CD1c-positive myeloid dendritic cell (primary cell): ENCODE measurements at regions not wholly inside any gene's neighbourhood (a gene's known extent, or its start where the extent isn't known, plus 50 kb on each side); places are given as distances from the start of the nearest gene placed in this dataset.
"Not testable (repeated sequence)": the region's sequence is repeated elsewhere in the genome, so short reads cannot be mapped to it uniquely, and the experiment has no call there.

ENCODE experiments used
- DNase-seq: peaks from one replicate; pipeline ENCODE4 v3.0.0-alpha.2; 2016; ENCODE audit errors: extremely low spot score

DNA sequence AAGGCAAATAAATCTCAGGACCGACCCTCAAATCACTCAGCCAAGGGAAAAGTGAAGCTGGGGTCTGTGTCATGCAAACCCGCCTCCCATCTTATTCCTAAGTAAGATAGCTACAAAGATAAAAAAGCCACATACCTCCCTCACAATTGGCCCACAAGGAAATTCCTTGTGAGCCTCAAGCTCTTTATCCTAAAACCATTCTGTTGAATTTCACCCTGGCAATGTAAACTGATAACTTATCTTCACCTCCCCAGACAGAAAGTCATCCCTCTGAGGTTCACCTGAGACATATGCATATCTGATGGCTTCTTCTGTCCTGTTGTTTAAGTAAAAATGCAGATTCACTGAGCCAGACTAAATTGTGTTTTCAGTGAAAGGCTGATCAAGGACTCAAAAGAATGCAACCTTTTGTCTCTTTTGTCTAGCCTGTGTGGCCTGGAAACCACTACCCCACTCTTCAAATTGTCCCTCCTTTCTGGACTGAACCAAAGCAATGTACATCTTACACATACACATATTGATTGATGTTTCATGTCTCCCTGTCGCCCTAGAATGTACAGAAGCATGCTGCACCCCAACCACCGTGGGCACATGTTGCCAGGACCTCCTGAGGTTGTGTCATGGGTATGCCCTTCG is 91.3 kb downstream of the MFAP3L start:
- no peak for DNase-seq

DNA sequence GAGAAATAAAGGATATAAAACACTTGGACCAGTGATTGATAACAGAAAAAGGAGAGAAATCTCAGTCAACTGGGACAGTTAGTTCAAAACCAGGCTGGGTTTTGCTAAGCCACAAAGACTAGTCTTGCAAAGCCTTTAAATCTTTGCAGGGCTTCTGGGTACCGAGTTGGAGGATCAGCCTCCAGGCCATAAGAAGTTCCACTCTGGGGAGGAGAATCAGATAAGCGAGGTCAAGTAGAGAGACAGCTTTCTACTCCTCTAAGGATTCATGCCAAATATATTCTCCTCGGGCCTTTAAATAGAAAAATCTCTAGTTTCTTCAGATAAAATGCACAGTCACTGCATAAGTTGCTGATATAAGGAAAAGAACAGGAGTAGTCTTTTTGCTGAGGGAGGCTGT is 92.7 kb downstream of the MFAP3L start:
- no peak for DNase-seq

DNA sequence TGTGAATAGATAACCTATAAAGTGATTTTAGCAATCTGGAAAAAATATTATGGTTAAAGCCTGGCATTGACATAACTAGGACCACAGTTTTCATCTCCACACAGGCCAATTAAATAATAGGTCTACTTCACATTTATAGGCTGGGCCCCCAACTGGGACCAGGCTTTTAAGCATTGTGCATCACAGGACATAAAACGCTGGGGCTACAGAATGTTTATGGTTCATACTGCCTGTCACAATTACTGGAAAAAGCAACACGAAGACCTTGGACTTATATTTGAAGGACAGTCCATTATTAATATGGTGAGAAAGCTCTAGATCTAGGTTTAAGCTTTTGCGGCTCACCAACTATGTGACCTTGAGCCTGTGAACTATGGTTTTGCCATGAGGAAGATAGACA is 94.2 kb downstream of the MFAP3L start:
- DNase-seq, result no peak

- DNase-seq, result not testable (repeated sequence)
Observed at GRCh38 chr4:169930755-169931154, 95.4 kb downstream of the MFAP3L start.

DNA sequence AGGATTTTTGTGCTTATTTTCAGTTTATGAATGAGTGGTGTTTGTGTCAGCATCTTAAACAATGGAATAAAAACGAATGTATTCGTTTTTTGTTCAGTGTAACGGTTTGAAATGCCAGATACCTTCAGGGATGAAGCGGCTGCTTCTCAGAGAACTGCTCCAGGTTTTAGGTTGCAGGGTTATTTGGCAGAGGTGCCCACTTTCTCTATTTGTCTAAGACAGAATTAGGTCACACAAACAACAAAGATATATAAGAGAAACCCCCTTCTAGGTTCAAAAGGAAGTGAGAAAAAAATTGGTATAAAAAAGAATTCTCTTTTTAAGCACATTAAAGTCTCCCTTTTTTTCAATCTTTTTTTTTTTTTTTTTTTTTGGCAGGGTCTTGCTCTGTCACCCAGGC is 98.9 kb downstream of the MFAP3L start:
- no peak for DNase-seq

DNA sequence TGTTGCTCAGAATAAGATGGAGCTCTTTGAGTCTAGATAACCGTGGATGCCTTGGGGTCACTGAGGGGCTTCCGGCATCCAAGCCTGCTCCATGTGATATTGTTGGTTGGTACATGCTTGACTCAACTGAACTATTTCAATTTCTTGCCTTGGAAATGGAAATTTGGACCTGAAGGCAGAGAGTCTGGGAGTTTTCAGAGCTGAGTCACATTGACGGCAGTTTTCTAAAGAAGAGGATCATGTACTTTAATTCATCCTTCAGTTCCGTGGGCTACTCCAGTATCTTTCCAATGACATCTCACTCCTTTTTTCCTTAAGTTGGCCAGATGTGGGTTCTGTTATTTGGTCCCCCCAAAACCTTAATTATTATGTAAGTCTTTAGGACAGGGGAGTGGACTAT is 100.5 kb downstream of the MFAP3L start:
- DNase-seq, result no peak

DNA sequence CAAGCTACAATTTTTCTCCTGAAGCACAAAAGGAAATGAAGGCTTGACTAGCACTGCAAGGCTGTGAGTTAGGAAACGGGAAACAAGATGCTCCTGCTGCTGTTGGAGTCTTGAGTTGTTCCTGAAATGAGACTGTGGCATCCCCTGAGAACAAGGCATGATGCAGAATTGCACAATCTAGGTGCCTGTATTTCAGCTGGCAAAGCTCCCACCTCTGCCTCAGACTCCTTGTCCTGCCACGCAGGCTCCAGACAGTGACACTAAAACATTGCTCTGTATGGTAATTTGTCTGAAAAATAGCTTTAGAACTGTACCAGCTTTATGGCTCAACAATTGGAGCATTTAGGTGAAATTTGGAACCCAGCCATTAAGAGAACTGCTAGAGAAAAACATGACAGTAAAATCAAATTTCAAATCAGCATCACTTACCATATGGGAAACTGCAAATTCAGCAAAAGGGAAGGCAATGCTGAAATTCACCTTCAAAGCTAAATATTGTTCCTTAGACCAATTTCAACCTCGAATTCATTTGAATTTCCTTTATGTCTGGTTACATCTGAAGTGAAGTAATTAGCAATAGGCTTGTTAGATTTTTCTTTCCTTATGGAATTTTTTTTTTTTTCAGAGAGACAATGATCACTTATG is 103.4 kb downstream of the MFAP3L start:
- DNase-seq, result peak; percentile 7

GRCh38 chr4:169921732-169922131 is 104.5 kb downstream of the MFAP3L start:
- no peak for DNase-seq

DNA sequence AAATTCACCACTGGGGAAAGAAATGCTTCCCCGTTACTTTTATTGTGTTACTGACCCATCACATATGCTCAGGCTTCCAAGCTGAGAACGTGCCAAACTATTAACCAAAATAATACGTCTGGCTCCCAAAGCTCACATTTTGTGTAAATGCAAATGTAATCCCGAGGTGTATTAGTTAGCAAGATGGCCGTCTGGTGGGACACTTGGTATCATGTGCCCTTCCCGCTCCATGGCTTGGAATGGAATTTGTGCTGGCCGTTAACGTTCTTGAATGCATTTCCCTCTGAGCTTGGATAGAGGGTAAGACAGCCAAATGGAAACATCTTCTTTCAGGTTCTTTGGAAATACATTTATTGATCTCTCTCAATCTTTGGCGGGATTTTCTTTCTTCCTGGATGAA is 105.0 kb downstream of the MFAP3L start:
- DNase-seq, result no peak

DNA sequence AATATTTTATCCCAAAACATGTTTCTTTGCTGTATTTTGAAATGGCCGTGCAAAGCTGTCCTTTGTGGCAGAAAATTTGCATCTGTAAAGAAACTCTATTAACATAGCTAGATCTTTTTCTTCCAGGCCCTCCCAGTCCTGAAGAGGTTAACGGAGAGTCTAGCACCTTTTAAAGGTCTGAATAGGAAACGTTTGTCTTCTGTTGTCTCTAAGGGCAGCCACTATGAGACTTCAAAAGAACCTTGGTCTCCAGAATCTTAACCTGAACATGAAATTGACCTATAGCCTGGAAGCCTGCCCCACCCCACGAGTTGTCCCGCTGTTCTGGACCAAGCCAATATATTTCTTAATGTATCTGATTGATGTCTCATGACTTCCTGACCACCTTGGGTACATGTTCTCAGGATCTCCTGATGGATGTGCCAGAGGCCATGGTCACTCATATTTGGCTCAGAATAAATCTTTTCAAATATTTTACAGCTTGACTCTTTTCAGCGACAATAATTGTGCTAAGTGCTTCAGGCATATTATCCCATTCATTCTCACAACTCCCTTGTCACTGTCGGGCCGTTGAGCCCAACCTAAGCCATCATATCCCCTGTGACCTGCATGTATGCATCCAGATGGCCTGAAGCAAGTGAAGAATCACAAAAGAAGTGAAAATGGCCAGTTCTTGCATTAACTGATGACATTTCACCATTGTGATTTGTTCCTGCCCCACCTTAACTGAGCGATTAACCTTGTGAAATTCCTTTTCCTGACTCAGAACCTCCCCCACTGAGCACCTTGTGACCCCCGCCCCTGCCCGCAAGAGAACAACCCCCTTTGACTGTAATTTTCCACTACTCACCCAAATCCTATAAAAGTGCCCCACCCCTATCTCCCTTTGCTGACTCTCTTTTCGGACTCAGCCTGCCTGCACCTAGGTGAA is 106.7 kb downstream of the MFAP3L start:
- DNase-seq, result not testable (repeated sequence)

DNA sequence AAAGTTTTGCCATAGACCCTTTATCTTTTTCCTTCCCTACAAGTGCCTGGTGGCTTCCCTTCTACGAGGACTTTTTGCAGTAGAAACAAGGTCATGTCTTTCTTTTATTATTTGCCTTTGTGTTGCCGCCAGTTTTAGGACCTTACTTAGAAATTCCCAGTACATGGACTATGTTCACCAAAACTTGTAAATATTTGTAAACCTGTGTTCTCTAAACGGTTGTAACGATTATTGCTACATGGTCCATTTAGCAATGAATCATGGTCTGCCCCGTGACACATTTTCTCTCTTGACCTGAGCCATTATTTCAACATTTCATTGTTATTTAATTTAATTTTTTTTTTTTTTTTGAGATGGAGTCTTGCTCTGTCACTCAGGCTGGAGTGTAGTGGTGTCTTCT is 110.7 kb downstream of the MFAP3L start:
- DNase-seq, result no peak

DNA sequence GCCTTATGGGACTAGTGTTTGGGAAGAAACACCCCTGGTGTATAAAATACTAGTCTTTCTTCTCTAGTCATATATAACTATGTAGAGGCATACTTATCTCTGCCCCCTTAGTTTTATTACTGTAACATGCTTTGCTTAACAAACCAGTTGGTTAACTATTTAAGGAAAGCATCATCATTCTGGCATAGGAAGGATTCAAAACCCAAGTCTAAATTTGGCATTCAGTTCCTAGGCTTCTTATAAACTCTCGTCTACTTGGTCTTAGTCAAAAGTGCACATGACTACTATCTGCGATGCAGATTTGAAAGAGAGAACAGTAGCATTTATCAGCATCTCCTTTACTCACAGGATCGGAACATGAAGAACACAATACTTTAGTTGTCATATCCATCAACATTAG is 111.3 kb downstream of the MFAP3L start:
- no peak for DNase-seq

DNA sequence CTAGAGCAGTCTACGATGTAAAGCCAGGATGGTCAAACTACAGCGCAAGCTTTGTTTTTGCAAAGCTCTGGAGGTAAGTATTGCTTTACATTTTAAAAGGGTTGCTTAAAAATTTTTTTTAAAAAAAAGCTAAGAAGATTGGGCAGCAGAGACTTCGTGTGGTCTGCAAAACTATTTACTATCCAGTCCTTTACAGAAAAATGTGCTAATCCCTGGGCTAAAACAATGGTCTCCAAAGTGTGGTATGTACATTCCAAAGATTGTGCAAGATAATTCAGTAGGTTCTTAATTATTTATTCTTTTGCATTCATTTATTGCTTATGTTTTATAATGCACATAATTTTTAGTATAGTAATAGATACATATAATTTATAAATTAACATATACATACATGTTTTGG is 113.2 kb downstream of the MFAP3L start:
- DNase-seq, result no peak

DNA sequence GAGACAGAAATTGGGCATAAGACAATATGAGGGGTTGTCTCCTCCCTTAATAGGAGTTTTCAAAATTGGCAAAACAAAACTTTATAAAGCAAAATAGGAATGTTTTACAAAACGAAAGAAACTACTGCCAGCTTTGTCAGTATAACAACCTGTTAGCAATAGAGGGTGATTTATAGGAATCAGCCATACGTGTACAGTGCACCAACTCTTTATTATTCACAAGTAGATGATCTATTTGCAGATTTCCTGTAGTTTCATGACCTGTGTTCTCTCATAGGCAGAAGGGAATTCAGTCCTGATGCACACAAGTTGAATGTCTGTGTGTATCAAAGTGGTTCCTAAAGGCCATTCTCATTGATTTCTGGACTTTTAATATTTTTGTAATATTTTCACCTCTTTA is 116.3 kb downstream of the MFAP3L start:
- no peak for DNase-seq

DNA sequence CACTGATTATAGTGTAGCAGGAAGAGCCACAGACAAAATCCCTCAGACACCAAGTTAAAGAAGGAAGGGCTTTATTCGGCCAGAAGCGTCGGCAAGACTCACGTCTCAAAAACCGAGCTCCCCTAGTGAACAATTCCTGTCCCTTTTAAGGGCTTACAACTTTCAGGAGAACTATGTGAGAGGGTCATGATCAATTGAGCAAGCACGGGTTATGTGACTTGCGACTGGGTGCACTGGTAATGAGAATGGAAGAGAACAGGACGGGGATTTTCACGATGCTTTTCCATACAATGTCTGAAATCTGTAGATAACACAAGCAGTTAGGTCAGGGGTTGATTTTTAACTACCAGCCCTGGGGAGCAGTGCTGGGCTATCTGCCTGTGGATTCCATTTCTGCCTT is 116.7 kb downstream of the MFAP3L start:
- DNase-seq, result no peak

DNA sequence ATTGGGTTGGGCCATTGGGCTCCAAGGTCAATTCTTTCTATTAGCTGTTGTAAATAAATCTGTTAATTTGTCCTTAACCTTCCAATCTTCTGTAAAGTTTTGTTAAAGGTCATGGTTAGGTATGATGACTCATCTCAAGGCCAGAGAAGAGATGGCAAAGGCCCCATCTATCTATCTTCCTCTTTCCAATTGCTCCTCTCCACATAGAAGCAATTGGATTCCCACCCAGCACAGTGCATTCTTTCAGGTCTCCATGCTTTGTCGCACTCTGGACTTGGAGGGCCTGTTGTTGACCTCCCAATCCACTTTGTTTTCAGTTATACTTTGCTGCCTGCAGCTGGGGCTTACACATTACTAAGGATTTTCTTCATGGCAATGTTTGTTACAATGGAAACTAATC is 118.5 kb downstream of the MFAP3L start:
- DNase-seq, result no peak

DNA sequence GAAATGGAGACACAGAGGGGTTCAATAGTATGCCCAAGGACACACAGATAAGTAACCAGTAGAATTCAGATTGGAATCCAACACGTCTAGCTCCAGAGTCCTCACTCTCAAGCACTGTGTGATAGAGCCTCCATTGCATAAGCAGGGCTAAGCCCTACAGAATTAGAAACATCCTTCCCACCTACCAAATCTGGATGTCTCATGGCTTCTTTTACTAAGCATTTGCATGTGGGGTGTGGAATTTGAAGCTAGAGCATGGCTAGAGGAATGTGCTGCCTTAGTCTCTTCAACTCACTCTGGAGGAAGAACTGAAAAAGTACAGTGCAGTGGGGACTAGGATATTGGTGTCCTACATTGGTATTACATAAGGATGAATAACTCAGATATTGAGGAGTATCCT is 119.4 kb downstream of the MFAP3L start:
- DNase-seq, result no peak

GRCh38 chr4:169906104-169906503 is 120.1 kb downstream of the MFAP3L start:
- no peak for DNase-seq

DNA sequence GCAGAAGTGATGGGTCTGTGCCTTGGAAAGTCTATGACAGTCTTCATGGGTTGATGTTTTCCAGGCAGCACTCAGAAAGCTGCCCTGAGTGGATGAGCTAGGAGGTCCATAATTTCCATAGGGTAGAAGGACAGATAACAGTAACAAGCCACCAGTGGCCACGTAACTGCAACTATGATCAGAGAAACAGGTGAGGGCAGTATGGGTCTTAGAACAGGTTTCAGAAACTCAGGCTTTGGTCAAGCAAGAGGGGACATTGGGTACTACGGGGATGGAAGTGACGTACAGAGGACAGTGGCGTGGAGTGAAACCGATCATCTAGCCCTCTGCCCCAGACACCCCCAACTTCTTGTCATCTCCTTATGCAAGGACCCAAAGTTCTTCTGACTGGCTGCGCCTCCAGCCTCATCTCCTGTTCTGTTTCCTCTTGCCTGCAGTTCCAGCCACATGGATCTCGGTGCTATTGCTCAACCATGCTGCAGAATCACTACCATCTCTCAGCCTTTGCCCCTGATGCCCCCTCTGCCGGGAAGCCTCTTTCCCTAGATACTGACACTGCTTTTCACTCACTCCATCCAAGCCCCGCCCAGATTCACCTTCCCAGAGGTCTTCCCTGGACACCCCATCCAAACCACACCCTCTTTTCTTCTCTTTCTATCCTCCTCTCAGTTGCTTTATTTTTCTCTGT is 123.4 kb downstream of the MFAP3L start:
- no peak for DNase-seq

DNA sequence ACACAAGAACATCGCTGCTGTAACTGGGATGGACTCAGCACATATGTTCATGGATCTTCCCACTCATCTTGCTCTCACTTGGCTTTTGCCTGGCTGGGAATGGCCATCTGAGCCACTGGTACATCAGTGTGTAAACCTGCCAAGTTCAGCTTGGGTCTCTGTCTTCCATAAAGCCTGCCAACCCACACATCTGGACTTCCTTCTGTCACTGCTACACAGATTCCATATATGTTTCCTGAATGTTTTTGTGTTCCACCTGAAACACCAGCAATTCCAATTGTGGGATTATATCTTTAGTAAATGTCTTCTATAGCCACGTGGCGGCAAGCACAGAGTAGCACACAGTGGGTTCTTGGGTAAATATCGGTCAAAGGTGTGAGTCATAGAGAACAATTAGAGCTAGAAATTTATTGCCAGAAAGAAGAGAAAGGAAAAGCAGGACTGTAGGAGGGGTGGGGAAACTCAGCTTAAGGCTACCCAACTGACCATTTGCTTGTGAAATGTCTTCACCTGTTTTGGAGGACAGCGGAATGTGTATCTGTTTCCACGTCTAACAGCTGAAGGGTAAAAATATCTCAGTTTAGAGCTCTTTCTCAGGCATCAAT is 125.9 kb downstream of the MFAP3L start:
- no peak for DNase-seq

DNA sequence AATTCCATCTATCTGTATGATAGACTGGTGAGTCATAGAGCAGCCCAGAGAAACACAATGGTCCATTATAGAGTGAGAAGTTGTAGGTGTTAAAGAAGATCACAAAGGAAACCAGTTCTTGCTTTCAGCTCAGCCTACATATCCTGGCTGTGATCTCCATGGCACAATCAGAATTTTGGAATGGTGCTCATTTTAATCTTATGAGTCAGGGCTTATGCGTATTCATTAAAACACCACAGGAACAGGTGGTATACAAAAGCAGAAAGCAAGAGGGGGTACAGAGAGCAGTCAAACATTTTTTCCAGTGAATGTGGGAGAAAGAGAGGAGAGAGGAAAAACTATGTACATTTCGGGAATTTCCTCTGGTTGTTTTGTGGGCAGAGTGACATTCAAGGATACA is 126.9 kb downstream of the MFAP3L start:
- DNase-seq, result no peak

GRCh38 chr4:169898095-169898494 is 128.1 kb downstream of the MFAP3L start:
- no peak for DNase-seq
